Gastrocnemius medialis (tissue), 4 donors: ENCODE measurements at regions not wholly inside any gene's neighbourhood (a gene's known extent, or its start where the extent isn't known, plus 50 kb on each side); places are given as distances from the start of the nearest gene placed in this dataset.

Experiments used
- CTCF ChIP-seq, 5 experiments: fragments of 450-650 bp in 3 of 5; fragments of 200-600 bp in 2 of 5; sonication (generic) in 2 of 5; IDR thresholded peaks in 4 of 5; conservative IDR thresholded peaks in 1 of 5; 1 replicate in 4 of 5; 2 replicates in 1 of 5; pipeline ENCODE4 v1.5.1; 2016 to 2019; ENCODE audit warnings: antibody characterized with exemption in 5 of 5, mild to moderate bottlenecking in 3 of 5, moderate library complexity in 3 of 5
- POLR2A ChIP-seq, 2 donors: fragments of 450-650 bp; IDR thresholded peaks; one replicate each; pipeline ENCODE4 v1.6.1; 2017; ENCODE audit warnings: antibody characterized with exemption in 2 of 2, mild to moderate bottlenecking in 2 of 2, moderate library complexity in 2 of 2

- TF ChIP-seq POLR2A (IDR thresholded peaks at IDR 0.05) (no peak), CTCF (IDR thresholded peaks at IDR 0.05 in 4 of 5, conservative IDR thresholded peaks at IDR 0.05 in 1 of 5) (no peak)
Measured at GRCh38 chr12:59452259-59452658, 143.6 kb upstream of the SLC16A7 start.
